HepG2 (cell line): ENCODE measurements at regions not wholly inside any gene's neighbourhood (a gene's known extent, or its start where the extent isn't known, plus 50 kb on each side); places are given as distances from the start of the nearest gene placed in this dataset.

Source experiments
- ATAC-seq: fragments of 200-7000 bp; cut with Tn5 transposase; 3 replicates; pipeline ENCODE4 v1.9.1; 2020; ENCODE audit warnings: mild to moderate bottlenecking, moderate library complexity
- BruUV-seq: library from RNA; stranded (reverse); fragments of 400-500 nt; replicated peaks from 2 replicates; lab custom pipeline; 2021; lab: Mats Ljungman, UMichigan
- CTCF ChIA-PET: fragments of 300-600 bp; formaldehyde crosslinking; extraction: SDS; loops from one replicate; lab custom pipeline; 2021; ENCODE audit warnings: low total read pairs, inconsistent platforms, low intra/inter-chr PET ratio; lab: Yijun Ruan, JAX
- POLR2A ChIA-PET: fragments of 350-600 bp; sonication (Branson Sonifier 250); formaldehyde crosslinking; loops from one replicate; lab custom pipeline; 2020; ENCODE audit warnings: antibody characterized with exemption, inconsistent platforms; lab: Yijun Ruan, JAX
- DNase-seq: peaks from one replicate; pipeline ENCODE4 v3.0.0-alpha.2; 2015; ENCODE audit warnings: low spot score
- FAIRE-seq: peaks from 3 replicates; lab custom pipeline; 2011; peaks lifted over from hg19 to GRCh38; lab: Jason Lieb, UNC
- H2AFZ ChIP-seq: one replicate; pipeline ENCODE4 v1.6.1; 2011; ENCODE audit warnings: low read length, inconsistent platforms
- H3K27ac ChIP-seq: fragments of 300-600 bp; 3 replicates; pipeline ENCODE4 v1.8.0; 2011; ENCODE audit warnings: mixed run types, mild to moderate bottlenecking, mixed read lengths, low read length, inconsistent platforms; ENCODE audit not compliant: insufficient read depth; ENCODE audit errors: extremely low read length
- H3K27me3 ChIP-seq, 2 experiments: fragments of 200-600 bp in 1 of 2; 2 replicates in 1 of 2; 3 replicates in 1 of 2; pipeline versions ENCODE4 v1.6.0 to v1.8.0; 2011; ENCODE audit warnings: low read length in 2 of 2, mild to moderate bottlenecking in 2 of 2, moderate library complexity in 2 of 2, inconsistent platforms in 1 of 2; ENCODE audit not compliant: insufficient read depth in 2 of 2, control insufficient read depth in 1 of 2
- H3K36me3 ChIP-seq, 2 experiments: fragments of 200-600 bp in 1 of 2; replicated peaks in 1 of 2; 2 replicates in 1 of 2; 3 replicates in 1 of 2; pipeline versions ENCODE4 v1.5.1 to v1.8.0; 2011; ENCODE audit warnings: low read length in 2 of 2, inconsistent platforms in 1 of 2; ENCODE audit not compliant: insufficient read depth in 2 of 2, control insufficient read depth in 1 of 2
- H3K4me1 ChIP-seq: 2 replicates; pipeline ENCODE4 v1.5.1; 2012; ENCODE audit warnings: low read length, inconsistent platforms; ENCODE audit not compliant: insufficient read depth
- H3K4me2 ChIP-seq: 2 replicates; pipeline ENCODE4 v1.6.0; 2011; ENCODE audit warnings: low read depth, low read length, inconsistent platforms
- H3K4me3 ChIP-seq, 3 experiments: fragments of 200-600 bp in 1 of 3; sonication (generic), shearing (Covaris generic) in 1 of 3; replicated peaks in 1 of 3; 2 replicates each; pipeline ENCODE4 v1.5.1; 2011 to 2016; ENCODE audit warnings: low read length in 3 of 3, inconsistent platforms in 2 of 3, low read depth in 2 of 3, mild to moderate bottlenecking in 2 of 3, control low read depth in 1 of 3, mixed read lengths in 1 of 3; ENCODE audit not compliant: insufficient read depth in 1 of 3
- H3K79me2 ChIP-seq: one replicate; pipeline ENCODE4 v1.6.1; 2011; ENCODE audit warnings: low read length, inconsistent platforms; ENCODE audit not compliant: insufficient read depth
- H3K9ac ChIP-seq: 2 replicates; pipeline ENCODE4 v1.6.0; 2011; ENCODE audit warnings: mild to moderate bottlenecking, low read depth, low read length, inconsistent platforms; ENCODE audit not compliant: insufficient read depth
- H3K9me3 ChIP-seq: 2 replicates; pipeline ENCODE4 v1.5.1; 2012; ENCODE audit warnings: mild to moderate bottlenecking, low read length
- H4K20me1 ChIP-seq: 2 replicates; pipeline ENCODE4 v1.6.0; 2011; ENCODE audit warnings: inconsistent platforms, mild to moderate bottlenecking, low read length, moderate library complexity; ENCODE audit not compliant: insufficient read depth
- CCAR2 ChIP-seq: fragments of 200-400 bp; formaldehyde crosslinking; optimal IDR thresholded peaks from 2 replicates; pipeline ENCODE3; 2018; ENCODE audit warnings: low read depth, mild to moderate bottlenecking, low read length, moderate library complexity
- DMAP1 ChIP-seq: IDR thresholded peaks from 2 replicates; pipeline ENCODE4 v1.6.1; 2016
- KAT8 ChIP-seq: IDR thresholded peaks from 2 replicates; pipeline ENCODE4 v1.6.1; 2016; ENCODE audit warnings: missing genetic modification reagents, missing compliant biosample characterization
- KLF9 ChIP-seq: IDR thresholded peaks from 2 replicates; pipeline ENCODE4 v1.6.1; 2016; ENCODE audit warnings: low read depth
- MAFG ChIP-seq: sonication (generic); formaldehyde crosslinking; IDR thresholded peaks from 2 replicates; pipeline ENCODE4 v1.5.1; 2020; ENCODE audit warnings: mild to moderate bottlenecking, missing genetic modification reagents
- MBNL3 ChIP-seq: fragments of 250-450 bp; sonication (Bioruptor Pico); conservative IDR thresholded peaks from 2 replicates; pipeline ENCODE4 v1.8.0; 2022; ENCODE audit warnings: mild to moderate bottlenecking, inconsistent platforms
- PCBP2 ChIP-seq: fragments of 200-400 bp; formaldehyde crosslinking; optimal IDR thresholded peaks from 2 replicates; pipeline ENCODE3; 2018; ENCODE audit warnings: low read length, low read depth; ENCODE audit not compliant: poor library complexity, severe bottlenecking
- ZEB1 ChIP-seq: IDR thresholded peaks from 2 replicates; pipeline ENCODE4 v1.6.1; 2012; ENCODE audit warnings: mild to moderate bottlenecking, low read depth, inconsistent platforms; ENCODE audit not compliant: insufficient replicate concordance
- ZNF484 ChIP-seq: sonication (generic); formaldehyde crosslinking; IDR thresholded peaks from 2 replicates; pipeline ENCODE4 v1.5.1; 2020; ENCODE audit warnings: mild to moderate bottlenecking, low read depth, missing genetic modification reagents, borderline replicate concordance
- ZNF512B ChIP-seq: sonication (generic); formaldehyde crosslinking; IDR thresholded peaks from 2 replicates; pipeline ENCODE4 v1.5.1; 2020; ENCODE audit warnings: missing genetic modification reagents, mild to moderate bottlenecking, borderline replicate concordance
- ZSCAN9 ChIP-seq: IDR thresholded peaks from 2 replicates; pipeline ENCODE4 v1.6.1; 2016; ENCODE audit warnings: borderline replicate concordance
- WGBS: methylation state at CpG from one replicate; pipeline ENCODE4 v1.1.6; 2017; ENCODE audit warnings: low lambda C conversion rate; 5-methylcytosine and 5-hydroxymethylcytosine counted together
- in situ Hi-C: cut with HindIII; loops from 2 replicates; pipeline ENCODE4 v1.10.0; 2017; ENCODE audit warnings: low pct_unique_long_range_greater_than_20kb; ENCODE audit not compliant: extremely low pct_ligation_motif_present
- intact Hi-C: fragments of 100-400 bp; cut with micrococcal nuclease; formaldehyde crosslinking; loops from one replicate; pipeline ENCODE4 v1.10.0; 2022; ENCODE audit not compliant: unreplicated experiment

GRCh38 chr14:81963846-81964245, 430.2 kb upstream of the SEL1L start:
- FAIRE-seq (no peak), ATAC-seq (no peak), DNase-seq (no peak)
- H3K9ac ChIP-seq: no peak overlapping the region
- TF ChIP-seq KLF9 (no peak), MBNL3 (CRISPR knock-in tag) (no peak), MAFG (no peak), CCAR2 (no peak), ZSCAN9 (CRISPR knock-in tag) (no peak), ZNF484 (CRISPR knock-in tag) (no peak), DMAP1 (CRISPR knock-in tag) (no peak), ZEB1 (no peak), KAT8 (CRISPR knock-in tag) (no peak), ZNF512B (CRISPR knock-in tag) (no peak), PCBP2 (no peak)
- BruUV-seq: no TSS peak
- no peaks in the 10 kb centered on the region for H4K20me1 ChIP-seq
- H3K79me2 ChIP-seq: no peaks in the 10 kb centered on the region
- ChIA-PET CTCF (no interaction called here), POLR2A (no interaction called here)
- H3K9me3 ChIP-seq: peaks cover 44% of the 10 kb centered on the region
- 0% methylated on average over 1 of the region's 1 CpG for WGBS
- H3K27ac ChIP-seq: no peak overlapping the region
- no peak overlapping the region for H2AFZ ChIP-seq
- in situ Hi-C loops (no loop called here), intact Hi-C loops (no loop called here)
- no peak overlapping the region for H3K4me2 ChIP-seq
- no peak overlapping the region for H3K4me3 ChIP-seq
- H3K4me1 ChIP-seq: no peaks in the 10 kb centered on the region
- no peaks in the 10 kb centered on the region for H3K36me3 ChIP-seq
- no peaks in the 10 kb centered on the region for H3K27me3 ChIP-seq
